ENCODE measurements at regions not wholly inside any gene's neighbourhood (a gene's known extent, or its start where the extent isn't known, plus 50 kb on each side); places are given as distances from the start of the nearest gene placed in this dataset.

- no peak for TF ChIP-seq CHD7 (IDR thresholded peaks at IDR 0.05; ENCODE audit: insufficient replicate concordance, low read length)
- TF ChIP-seq JUND (IDR thresholded peaks at IDR 0.05; ENCODE audit: low read length), result no peak
- TF ChIP-seq TCF12 (IDR thresholded peaks at IDR 0.05; ENCODE audit: low read depth, low read length), result no peak
- TF ChIP-seq HDAC6 (IDR thresholded peaks at IDR 0.05; ENCODE audit: low read depth, low read length), result no peak
- TF ChIP-seq RFX5 (IDR thresholded peaks at IDR 0.05; ENCODE audit: borderline replicate concordance, low read depth, low read length), result no peak
- TF ChIP-seq NRF1 (IDR thresholded peaks at IDR 0.05; ENCODE audit: low read depth, low read length), result no peak
Observed at GRCh38 chr20:40320517-40321011, 368.5 kb downstream of the MAFB start (continued).
